Activated CD8-positive, alpha-beta memory T cell treated with anti-CD3 and anti-CD28 coated beads for 36 hours (primary cell): ENCODE measurements at regions not wholly inside any gene's neighbourhood (a gene's known extent, or its start where the extent isn't known, plus 50 kb on each side); places are given as distances from the start of the nearest gene placed in this dataset.
"Not testable (repeated sequence)": the region's sequence is repeated elsewhere in the genome, so short reads cannot be mapped to it uniquely, and the experiment has no call there.

Source experiments
- CTCF ChIA-PET: fragments of 350-600 bp; sonication (Branson Sonifier 250); formaldehyde crosslinking; loops from one replicate; lab custom pipeline; 2021; ENCODE audit warnings: antibody characterized with exemption; lab: Charles Lee
- POLR2A ChIA-PET: fragments of 350-600 bp; sonication (Branson Sonifier 250); formaldehyde crosslinking; loops from one replicate; lab custom pipeline; 2021; ENCODE audit warnings: antibody characterized with exemption; lab: Charles Lee

DNA sequence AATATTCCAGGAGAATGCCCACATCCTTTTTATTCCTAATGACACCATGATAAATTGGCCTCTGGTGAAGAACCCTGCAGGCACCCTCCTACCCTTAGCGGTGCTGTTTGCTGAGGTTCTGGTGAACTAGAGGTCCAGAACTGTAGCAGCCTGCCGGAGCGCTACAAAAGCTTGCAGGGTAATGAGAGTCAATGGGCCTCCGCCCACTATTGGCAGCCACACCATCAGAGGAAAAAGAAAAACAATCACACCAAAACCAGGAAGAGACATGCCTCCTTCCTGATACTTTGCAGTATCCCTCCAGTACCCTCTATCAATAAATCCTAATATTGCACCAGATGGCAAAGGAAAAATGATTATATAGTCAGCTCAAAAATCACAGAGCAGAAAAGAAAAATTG lies 142.9 kb downstream of the SPTSSA start:
- ChIA-PET POLR2A (no interaction called here), CTCF (interaction anchor here (1.5 kb wide), 1 partner anchor 12 kb away, joined by 3 read pairs; no protein-coding TSS in a partner anchor)

DNA sequence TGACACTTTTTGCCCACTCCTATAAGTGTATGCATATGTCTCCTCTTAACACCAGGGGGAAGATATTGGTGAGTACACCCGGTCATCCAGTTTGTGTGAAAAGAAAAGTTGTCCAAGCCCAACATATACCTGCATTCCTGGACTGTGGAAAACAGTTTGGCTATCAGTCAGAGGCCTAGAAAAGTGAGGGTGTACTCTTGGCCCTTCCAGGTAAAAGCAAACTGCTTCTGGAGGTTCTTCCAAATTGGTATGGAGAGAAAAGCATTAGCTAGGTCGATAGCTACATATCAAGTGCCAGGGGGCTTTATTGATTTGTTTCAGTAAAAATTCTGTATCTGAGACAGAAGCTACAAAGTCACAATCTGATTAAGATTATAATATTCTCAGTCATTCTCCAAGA lies 144.0 kb downstream of the SPTSSA start:
- ChIA-PET CTCF (no interaction called here), POLR2A (no interaction called here)

DNA sequence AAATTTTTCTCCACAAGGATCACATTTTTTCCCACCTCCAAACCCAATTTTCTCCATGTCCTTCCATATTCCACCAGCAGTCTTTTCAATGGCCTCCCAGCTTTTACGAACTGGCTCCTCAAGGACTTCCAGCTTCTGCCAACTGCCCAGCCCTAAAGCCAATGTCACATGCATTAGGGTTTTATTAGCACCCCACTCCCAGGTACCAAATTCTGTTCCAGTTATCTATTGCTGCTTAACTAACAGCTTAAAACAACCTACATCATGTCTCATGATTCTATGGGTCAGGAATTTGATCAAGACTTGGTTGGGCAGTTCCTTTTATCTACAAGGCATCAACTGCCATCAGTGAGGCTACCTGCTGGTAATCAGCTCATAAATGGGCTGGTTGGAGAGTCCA lies 151.3 kb downstream of the SPTSSA start:
- POLR2A ChIA-PET: no interaction called here
- CTCF ChIA-PET: interaction anchor here (1.1 kb wide), 1 partner anchor 14 kb away, joined by 3 read pairs; no protein-coding TSS in a partner anchor

DNA sequence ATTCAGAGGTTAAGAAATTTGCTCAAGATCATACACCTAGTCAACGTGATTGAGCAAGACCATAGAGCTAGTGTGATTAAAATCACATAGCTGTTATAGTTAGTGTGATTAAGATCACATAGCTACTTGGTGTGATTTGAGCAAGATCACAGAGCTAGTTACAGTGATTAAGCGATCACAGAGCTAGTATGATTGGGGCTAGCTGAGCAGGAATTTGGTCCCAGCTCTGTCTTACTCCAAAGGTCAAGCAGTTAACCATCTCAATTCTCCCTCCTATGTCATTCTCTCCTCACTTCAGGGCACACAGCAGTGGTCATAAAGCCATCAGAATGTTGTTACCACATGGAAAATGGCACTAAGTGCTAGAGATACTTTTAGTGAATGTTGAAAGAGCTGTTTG lies 158.2 kb downstream of the SPTSSA start:
- ChIA-PET POLR2A (no interaction called here), CTCF (no interaction called here)

DNA sequence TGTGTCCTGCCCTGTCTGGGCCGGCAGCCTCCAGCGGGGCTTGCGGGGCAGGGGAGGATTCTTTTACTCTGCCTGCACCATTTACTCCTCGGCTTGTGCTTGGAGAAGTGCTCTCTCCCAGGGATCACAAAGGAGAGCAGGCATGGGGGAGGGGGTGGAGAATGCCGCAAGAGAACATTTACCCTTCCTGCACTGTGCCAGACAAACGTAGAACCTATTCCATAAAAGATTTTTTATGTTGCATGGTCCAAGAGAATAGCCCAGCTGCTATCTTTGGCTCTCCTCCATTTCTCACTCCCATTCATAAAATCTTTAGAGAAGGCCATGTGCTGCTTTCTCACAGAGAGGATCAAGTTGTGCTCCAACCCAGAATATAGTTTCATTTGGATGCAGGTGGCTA lies 159.4 kb downstream of the SPTSSA start:
- ChIA-PET CTCF (interaction anchor here (1.5 kb wide), 1 partner anchor 20 kb away, joined by 4 read pairs; no protein-coding TSS in a partner anchor), POLR2A (no interaction called here)

DNA sequence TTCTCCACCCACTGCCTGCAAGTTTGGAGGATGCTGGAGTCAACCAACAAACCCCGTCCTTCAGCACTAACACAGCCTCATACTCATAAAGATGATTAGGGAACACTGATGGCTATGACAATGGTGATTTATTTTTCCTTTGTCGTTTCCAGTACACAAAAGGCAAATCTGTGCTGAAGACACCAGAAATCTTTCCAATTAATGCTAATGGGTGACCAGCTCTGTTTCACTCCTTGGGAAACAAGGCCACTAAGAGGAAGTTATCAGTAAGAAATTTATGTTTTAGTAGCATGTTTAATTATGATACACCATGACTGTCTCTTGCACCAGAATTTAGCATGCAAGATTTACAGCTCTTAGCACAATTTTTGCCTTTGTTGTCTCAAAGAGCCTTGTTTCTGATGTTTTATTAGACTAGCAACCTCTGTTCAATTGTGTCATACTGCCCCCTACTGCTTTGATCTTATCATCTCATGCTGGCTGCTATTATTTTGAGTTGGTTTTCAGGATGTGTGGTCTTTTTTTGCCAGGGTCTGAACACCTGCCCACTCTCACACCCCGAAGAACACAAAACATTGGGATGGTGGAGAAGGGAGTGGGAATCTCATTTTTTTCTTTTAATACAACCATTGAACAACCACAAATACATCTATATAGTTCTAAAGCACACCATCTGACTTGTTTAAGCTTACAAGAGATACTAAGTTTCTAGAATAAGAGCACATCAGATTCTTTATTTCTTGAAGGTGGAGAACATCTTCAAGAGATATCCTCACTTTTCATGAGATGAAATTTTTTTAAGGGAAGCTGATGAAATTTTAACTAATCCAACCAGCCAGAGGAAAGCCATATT lies 160.9 kb downstream of the SPTSSA start:
- ChIA-PET POLR2A (no interaction called here), CTCF (interaction anchor here (0.5 to 0.7 kb wide), 2 partner anchors 22 to 1696 kb away, joined by 3 to 4 read pairs; no protein-coding TSS in a partner anchor)

DNA sequence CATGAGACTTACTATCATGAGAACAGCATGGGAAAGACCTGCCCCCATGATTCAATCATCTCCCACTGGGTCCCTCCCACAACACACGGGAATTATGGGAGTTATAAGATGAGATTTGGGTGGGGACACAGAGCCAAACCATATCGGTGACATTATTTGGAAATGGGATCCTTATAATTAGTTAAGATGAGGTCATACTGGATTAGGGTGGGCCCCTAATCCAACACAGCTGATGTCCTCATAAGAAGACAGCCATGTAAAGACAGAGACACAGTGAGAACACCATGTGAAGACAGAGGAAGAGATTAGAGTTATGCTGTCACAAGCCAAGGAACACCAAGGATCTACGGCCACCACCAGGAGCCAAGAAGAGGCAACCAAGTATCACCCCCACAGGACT lies 161.7 kb downstream of the SPTSSA start:
- POLR2A ChIA-PET: no interaction called here
- CTCF ChIA-PET: interaction anchor here (0.7 kb wide), 1 partner anchor 22 kb away, joined by 4 read pairs; no protein-coding TSS in a partner anchor

DNA sequence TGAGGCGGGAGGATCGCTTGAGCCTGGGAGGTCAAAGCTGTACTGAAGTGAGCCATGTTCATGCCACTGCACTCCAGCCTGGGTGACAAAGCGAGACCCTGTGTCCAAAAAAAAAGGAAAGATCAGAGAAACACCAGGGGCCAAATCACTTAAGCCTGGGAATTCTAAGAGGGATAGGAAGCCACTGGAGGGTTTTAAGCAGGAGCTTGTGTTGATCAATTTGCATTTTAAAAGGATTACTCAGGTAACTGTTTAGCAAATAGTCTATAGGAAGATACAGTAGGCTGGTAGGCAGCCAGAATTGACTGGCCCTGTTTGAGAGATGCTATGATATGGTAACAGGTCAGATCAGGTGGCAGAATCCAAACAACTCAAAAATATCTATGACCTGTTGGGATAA lies 162.7 kb downstream of the SPTSSA start:
- ChIA-PET POLR2A (no interaction called here), CTCF (interaction anchor here (0.7 kb wide), 1 partner anchor 160 kb away, joined by 3 read pairs; no protein-coding TSS in a partner anchor)

DNA sequence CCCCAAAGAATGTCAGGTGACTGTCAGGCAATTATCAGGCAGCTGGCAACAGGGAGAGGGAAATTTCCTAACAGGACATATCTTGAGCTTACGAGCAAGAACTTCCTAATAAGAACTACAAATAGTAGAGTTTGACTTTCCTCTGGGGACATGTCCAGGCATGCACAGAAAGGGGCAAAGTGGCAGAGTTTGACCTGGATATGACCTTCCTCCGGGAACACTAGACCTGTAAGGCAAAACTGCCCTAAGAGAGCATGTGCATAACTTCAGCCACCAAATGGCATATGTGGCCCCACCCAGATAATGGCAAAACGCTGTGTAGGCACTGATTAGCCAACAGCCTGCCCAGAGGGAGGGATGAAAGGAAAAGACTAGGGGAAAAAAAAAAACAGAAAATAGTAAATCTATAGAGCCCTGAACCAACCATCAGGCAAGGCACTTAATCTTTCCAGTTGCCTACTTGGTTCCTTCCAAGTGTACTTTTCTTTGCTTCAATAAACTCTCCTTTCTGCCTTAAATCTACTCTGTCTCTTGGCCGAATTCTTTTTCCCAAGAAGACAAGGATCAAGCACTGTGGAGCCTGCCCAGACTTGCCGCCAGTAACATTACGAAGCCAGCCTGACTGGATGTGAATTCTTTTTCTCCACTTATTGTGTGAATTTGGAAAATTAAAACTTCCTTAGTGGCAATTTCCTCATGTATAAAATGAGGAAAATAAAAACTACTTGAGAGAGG lies 164.1 kb downstream of the SPTSSA start:
- ChIA-PET CTCF (no interaction called here), POLR2A (no interaction called here)

DNA sequence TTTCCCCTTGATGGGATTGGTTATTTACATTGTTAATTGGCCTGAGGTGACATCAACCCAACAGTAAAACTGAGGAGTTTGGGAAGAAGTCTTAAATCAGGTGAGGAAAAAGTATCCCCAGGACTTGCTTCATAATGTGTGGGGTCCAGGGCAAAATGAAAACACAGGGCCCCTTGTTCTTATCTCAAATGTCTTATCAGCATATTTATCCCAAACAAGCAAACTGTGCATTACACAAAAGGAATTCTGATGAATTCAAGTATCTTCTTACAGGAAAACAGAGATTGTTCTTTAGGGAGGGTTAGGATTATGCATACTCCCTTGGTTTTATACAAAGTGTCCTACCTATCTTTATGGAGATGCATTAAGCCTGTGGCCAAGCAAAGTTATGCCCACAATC lies 178.4 kb downstream of the SPTSSA start:
- POLR2A ChIA-PET: no interaction called here
- CTCF ChIA-PET: no interaction called here

DNA sequence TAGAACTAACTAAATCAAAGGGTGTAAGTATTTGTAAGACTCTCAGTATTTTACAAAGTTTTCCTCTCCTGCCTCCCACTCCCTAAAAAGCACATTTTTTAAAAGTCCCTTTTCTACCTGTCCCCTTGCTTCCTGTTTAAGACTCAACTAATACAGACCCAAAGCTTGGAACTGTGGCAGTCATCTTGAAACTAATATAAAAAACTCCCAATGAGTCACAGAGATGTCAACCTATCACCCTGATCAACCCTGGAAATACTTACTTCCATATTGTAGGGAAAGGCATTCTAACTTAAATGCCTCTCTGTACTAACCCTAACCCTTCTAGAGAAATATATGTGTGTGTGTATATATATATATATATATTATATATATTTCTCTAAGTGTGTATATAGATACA lies 184.8 kb downstream of the SPTSSA start:
- ChIA-PET POLR2A (no interaction called here), CTCF (no interaction called here)

DNA sequence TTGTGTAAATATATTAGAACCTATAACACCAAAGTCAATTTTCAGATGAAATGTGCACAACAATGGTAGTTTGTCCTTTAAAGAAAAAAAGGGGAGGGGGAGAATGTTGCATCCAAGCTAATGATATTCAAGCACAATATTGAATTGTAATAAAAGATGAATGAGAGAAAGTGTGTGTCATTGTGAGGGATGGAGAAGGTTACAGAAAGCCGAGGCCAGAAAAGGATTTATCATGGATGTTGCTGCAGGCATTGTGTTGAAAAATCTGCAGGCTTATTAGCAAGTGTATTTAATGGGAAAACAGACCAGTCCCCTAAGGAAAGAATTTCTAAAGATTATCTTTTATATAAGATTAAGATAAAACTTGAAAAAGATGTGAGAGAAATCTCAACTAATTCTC lies 186.5 kb downstream of the SPTSSA start:
- ChIA-PET POLR2A (no interaction called here), CTCF (no interaction called here)

DNA sequence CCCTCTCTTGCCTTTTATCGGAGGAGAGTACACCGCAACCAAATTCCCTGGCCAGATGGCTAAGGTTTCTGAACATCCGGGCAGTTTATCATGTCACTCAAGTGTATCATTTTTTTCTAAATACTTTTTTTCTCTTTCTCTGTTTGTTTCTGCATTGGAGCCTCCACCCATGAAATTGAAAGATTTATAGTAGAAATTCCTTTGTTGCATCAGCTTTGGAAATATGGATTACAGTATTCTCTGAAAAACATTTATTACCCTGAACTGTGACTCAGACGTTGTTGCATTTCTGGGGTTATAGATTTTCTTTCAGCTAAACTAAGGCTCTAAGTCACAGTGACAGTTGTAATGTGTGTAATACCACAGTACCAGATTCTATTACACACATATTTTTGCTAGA lies 187.0 kb downstream of the SPTSSA start:
- ChIA-PET POLR2A (no interaction called here), CTCF (no interaction called here)

DNA sequence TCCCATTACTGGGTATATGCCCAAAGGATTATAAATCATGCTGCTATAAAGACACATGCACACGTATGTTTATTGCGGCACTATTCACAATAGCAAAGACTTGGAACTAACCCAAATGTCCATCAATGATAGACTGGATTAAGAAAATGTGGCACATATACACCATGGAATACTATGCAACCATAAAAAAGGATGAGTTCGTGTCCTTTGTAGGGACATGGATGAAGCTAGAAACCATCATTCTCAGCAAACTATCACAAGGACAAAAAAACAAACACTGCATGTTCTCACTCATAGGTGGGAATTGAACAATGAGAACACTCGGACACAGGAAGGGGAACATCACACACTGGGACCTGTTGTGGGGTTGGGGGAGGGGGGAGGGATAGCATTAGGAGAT lies 188.3 kb downstream of the SPTSSA start:
- CTCF ChIA-PET, POLR2A ChIA-PET: not testable (repeated sequence)

DNA sequence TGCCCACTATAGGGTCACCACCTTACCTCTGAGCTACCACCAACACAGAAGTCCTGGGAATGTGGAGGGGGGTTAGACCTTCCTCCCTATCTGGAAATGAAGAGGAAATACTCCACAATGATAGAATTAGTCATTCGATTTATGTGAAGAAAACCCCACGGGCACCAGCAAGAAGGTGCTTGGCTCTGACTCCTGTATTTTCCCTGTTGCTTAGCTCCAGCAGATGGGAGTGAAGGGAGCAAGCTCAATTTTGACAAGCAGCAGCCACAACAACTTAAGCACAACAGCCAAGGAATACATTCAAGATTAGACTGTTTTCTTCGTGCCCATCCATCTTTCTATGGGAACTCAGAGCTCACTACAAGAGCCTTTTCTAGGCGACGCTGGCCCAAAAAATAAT lies 191.7 kb downstream of the SPTSSA start:
- POLR2A ChIA-PET: no interaction called here
- CTCF ChIA-PET: no interaction called here

DNA sequence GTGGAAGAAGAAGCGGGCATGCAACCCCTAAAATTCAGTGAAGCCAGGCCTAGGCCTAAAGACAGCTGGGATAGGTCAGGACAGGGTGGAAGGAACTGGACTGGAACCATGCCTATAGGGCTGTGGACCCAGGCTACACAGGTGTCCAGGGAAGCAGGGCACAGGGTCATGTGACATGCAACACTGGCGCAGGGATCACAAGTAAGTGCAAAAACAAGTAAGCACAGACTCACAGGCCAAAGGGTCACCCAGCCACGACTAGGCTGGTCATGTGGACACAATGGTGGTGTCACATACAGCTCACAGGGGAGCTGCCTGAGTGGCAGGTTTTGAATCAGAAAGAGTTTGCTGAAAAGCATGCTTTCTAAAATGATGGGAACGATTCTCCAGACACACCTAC lies 195.7 kb downstream of the SPTSSA start:
- ChIA-PET POLR2A (no interaction called here), CTCF (no interaction called here)

DNA sequence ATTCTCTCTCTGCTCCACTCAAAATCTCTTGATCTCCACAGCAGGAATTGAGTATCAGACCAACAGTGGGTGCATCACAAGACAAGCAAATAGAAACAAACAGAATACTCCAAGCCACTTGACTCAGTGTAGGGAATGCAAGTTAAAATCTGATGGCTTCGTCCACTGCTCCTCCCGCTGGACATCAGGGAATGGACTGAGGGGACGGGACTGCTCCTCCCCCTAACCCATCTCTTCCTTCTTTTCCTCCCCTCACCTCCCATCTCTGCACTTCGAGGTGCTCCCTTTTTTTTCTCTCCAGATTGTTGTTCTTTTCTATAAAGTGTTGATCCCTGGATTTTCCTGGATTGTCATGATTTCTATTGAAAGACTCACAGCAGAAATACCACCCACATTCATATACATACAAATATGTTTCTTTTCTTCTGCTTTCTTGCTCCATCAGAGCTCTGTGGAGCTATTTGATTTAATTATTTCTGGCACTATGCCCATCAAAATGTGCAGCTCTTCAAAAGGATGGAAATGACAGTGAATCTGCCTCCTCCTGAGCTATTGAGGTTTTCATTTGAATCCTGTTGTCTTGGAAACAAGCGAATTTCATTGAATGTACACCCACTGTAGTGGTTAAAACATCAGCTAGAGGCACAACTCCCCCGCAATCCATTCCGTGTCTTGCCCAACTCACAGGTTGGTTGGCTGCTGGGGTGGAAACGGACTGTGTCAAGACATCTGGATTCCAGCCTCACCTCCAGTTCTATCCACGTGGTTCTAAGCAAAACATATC lies 199.7 kb downstream of the SPTSSA start:
- ChIA-PET CTCF (no interaction called here), POLR2A (no interaction called here)

DNA sequence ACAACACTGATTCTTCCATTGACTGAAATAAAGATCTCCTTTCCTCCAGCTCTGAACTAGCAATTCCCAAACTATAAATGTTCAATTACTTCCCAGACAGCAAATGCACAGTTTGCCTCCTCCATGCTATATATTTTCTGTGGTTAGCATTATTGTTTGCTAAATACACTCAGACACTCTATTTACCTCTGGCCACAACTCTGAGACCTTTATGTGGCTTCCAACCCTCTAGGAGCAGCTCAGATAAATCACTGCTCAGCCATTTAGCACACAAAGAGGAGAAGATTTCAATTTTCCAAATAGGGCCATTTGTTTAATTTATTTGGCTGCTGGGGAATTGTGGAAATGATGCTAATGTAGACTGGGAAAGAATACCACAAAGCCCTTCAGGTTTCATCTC lies 202.0 kb downstream of the SPTSSA start:
- POLR2A ChIA-PET: no interaction called here
- CTCF ChIA-PET: no interaction called here

DNA sequence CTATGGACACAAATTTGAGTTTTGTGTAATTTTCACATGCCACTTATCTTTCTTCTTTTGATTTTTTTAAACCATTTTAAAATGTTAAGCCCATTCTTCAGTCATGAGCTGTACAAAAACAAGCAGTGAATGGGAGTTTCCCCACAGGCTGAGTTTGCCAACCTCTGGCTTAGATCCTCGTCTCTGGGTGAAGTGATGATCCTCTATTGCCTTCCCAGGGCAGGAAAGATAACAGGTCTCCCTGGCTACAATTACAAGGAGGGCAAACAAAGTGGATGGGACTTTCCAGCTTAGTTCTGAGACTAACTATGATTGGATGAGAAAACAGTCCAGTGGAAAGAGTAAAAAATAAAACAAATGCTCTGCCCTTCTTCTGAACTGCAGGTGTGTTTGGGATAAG lies 203.7 kb downstream of the SPTSSA start:
- ChIA-PET POLR2A (no interaction called here), CTCF (no interaction called here)

DNA sequence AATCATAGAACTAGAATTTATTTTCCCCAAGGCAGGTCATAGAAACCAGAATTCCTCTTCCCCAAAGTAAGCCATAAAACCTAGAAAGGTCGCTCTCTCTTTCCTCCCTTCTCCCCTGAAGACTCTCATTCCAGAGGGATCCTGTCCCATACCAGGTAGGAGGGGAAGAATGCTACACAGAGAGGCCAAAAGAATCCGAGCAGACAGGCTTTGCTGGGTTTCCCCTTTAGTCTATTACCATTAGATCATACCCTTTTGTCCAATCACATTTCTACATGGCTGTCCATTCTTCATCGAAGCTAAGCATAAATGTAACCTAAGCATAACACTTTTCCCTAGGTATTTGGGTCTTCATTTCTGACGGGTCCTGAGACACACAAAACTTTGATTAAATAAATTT lies 204.5 kb downstream of the SPTSSA start:
- ChIA-PET POLR2A (no interaction called here), CTCF (no interaction called here)
